Ascending aorta (tissue), 2 donors: ENCODE measurements at regions not wholly inside any gene's neighbourhood (a gene's known extent, or its start where the extent isn't known, plus 50 kb on each side); places are given as distances from the start of the nearest gene placed in this dataset.

Experiments used
- DNase-seq, 2 donors: peaks; one replicate each; pipeline ENCODE4 v3.0.0-alpha.2; 2019; ENCODE audit warnings: low spot score in 2 of 2
- H3K27ac ChIP-seq, 2 donors: fragments of 200-600 bp; sonication (generic); one replicate each; pipeline ENCODE4 v1.5.1; 2016 to 2017; ENCODE audit warnings: mild to moderate bottlenecking in 1 of 2
- H3K27me3 ChIP-seq: fragments of 200-600 bp; sonication (generic); one replicate; pipeline ENCODE4 v1.5.1; 2017
- H3K36me3 ChIP-seq, 2 donors: fragments of 200-600 bp; sonication (generic); one replicate each; pipeline ENCODE4 v1.5.1; 2016
- H3K4me1 ChIP-seq, 2 donors: fragments of 200-600 bp; sonication (generic); one replicate each; pipeline ENCODE4 v1.5.1; 2016 to 2017; ENCODE audit warnings: mild to moderate bottlenecking in 1 of 2
- H3K4me3 ChIP-seq, 2 donors: fragments of 200-600 bp; sonication (generic); one replicate each; pipeline ENCODE4 v1.5.1; 2016 to 2017; ENCODE audit warnings: mild to moderate bottlenecking in 1 of 2
- H3K9me3 ChIP-seq, 2 donors: fragments of 200-600 bp; sonication (generic); one replicate each; pipeline ENCODE4 v1.5.1; 2016
- intact Hi-C: fragments of 100-400 bp; cut with DNase I; formaldehyde crosslinking; loops from one replicate; pipeline ENCODE4 v1.15.1; 2023
- TF ChIP-seq, protein P1 (sequence below), 3 experiments: fragments of 200-600 bp in 2 of 3; fragments of 450-650 bp in 1 of 3; sonication (generic) in 2 of 3; IDR thresholded peaks; one replicate each; pipeline ENCODE4 v1.5.1; 2016 to 2019; ENCODE audit warnings: antibody characterized with exemption in 3 of 3, mild to moderate bottlenecking in 1 of 3, moderate library complexity in 1 of 3

GRCh38 chr15:101590785-101591184 is 61.4 kb downstream of the TM2D3 start:
- intact Hi-C loops = no loop called here
- no peak overlapping the region for H3K4me3 ChIP-seq
- no peaks in the 10 kb centered on the region for H3K27me3 ChIP-seq
- TF ChIP-seq, protein P1, sequence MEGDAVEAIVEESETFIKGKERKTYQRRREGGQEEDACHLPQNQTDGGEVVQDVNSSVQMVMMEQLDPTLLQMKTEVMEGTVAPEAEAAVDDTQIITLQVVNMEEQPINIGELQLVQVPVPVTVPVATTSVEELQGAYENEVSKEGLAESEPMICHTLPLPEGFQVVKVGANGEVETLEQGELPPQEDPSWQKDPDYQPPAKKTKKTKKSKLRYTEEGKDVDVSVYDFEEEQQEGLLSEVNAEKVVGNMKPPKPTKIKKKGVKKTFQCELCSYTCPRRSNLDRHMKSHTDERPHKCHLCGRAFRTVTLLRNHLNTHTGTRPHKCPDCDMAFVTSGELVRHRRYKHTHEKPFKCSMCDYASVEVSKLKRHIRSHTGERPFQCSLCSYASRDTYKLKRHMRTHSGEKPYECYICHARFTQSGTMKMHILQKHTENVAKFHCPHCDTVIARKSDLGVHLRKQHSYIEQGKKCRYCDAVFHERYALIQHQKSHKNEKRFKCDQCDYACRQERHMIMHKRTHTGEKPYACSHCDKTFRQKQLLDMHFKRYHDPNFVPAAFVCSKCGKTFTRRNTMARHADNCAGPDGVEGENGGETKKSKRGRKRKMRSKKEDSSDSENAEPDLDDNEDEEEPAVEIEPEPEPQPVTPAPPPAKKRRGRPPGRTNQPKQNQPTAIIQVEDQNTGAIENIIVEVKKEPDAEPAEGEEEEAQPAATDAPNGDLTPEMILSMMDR (IDR thresholded peaks at IDR 0.05) = no peak
- H3K9me3 ChIP-seq = no peaks in the 10 kb centered on the region
- no peak for DNase-seq
- H3K27ac ChIP-seq = no peak overlapping the region
- no peaks in the 10 kb centered on the region for H3K4me1 ChIP-seq
- H3K36me3 ChIP-seq = no peaks in the 10 kb centered on the region

DNA sequence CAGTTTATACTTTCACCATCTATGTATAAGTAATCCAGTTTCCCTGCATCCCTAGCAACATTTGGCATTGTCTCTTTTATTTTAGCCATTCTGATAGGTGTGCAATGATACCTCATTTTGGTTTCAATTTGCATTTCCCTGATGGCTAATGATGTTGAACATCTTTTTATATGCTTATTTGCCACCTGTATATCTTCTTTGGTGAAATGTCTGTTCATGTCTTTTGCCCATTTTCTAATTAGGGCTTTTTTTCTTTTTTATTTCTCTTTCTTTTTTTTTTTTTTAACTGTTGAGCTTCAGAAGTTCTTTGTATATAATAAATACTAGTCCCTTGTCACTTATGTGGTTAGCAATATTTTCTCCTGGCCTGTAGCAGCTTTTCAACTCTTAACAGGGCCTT is 68.9 kb downstream of the TM2D3 start:
- TF ChIP-seq, protein P1 (IDR thresholded peaks at IDR 0.05) = no peak
- Histone ChIP-seq H3K36me3 (no peaks in the 10 kb centered on the region), H3K4me1 (no peaks in the 10 kb centered on the region), H3K27ac (no peak overlapping the region), H3K4me3 (no peak overlapping the region), H3K9me3 (no peaks in the 10 kb centered on the region), H3K27me3 (no peaks in the 10 kb centered on the region)
- intact Hi-C loops = no loop called here
- DNase-seq = no peak

DNA sequence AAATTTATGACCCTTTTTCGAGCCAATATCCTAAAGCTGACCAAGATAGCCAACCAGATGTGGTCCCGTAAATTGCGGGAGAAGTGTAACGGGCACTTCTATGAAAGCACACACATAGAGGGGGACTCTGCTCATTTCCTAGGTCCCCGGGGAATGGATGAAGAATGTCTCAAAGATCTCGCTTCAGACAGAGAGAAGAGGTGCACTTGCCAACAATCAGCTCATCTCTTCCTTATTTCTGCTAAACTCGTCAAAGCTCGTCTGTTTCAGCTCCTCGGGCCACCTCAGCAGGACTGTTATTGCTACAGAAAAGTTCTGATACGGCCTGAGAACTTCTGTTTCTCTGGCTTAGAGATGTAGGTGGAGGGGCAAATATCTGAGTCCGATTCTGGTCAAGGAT is 71.8 kb downstream of the TM2D3 start:
- Histone ChIP-seq H3K4me3 (no peak overlapping the region), H3K27ac (no peak overlapping the region), H3K27me3 (no peaks in the 10 kb centered on the region), H3K9me3 (no peaks in the 10 kb centered on the region), H3K4me1 (no peaks in the 10 kb centered on the region), H3K36me3 (no peaks in the 10 kb centered on the region)
- intact Hi-C loops = no loop called here
- TF ChIP-seq, protein P1 (IDR thresholded peaks at IDR 0.05) = no peak
- DNase-seq = no peak

GRCh38 chr15:101579631-101580163 is 72.5 kb downstream of the TM2D3 start:
- TF ChIP-seq, protein P1 (IDR thresholded peaks at IDR 0.05) = no peak
- no peaks in the 10 kb centered on the region for H3K9me3 ChIP-seq
- no peak for DNase-seq
- intact Hi-C loops = no loop called here
- H3K4me1 ChIP-seq = no peaks in the 10 kb centered on the region
- H3K36me3 ChIP-seq = no peaks in the 10 kb centered on the region
- H3K4me3 ChIP-seq = no peak overlapping the region
- no peak overlapping the region for H3K27ac ChIP-seq
- no peaks in the 10 kb centered on the region for H3K27me3 ChIP-seq

DNA sequence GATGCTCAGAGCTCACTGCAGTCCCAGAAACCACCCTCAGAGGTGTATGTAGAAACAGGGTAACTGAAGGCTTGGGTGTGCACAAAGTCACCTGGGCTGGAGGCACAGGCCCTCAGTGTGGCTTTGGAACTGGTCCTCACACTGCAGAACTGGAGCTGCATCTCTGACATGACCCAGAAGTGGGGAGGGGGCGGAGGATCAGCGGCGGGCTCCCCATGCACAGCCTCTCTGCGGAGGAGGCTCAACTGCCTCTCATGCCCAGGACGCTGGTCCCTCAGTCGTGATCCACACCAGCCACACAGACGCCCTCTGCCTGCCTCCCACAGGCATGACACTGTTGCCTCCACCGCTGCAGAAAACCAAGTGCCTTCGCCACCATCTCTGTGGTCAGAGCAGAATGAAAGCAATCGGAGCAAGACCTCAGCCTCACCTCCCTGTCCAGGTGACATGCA is 73.7 kb downstream of the TM2D3 start:
- Histone ChIP-seq H3K36me3 (no peaks in the 10 kb centered on the region), H3K9me3 (no peaks in the 10 kb centered on the region), H3K4me3 (no peak overlapping the region), H3K27me3 (no peaks in the 10 kb centered on the region), H3K4me1 (no peaks in the 10 kb centered on the region), H3K27ac (no peak overlapping the region)
- DNase-seq = no peak
- intact Hi-C loops = no loop called here
- TF ChIP-seq, protein P1 (IDR thresholded peaks at IDR 0.05) = no peak

GRCh38 chr15:101573951-101574350 is 78.2 kb downstream of the TM2D3 start:
- Histone ChIP-seq H3K4me3 (no peak overlapping the region), H3K27ac (no peak overlapping the region), H3K27me3 (no peaks in the 10 kb centered on the region), H3K9me3 (no peaks in the 10 kb centered on the region), H3K36me3 (no peaks in the 10 kb centered on the region), H3K4me1 (no peaks in the 10 kb centered on the region)
- no peak for DNase-seq
- TF ChIP-seq, protein P1 (IDR thresholded peaks at IDR 0.05) = no peak
- intact Hi-C loops = no loop called here
